HS-5 (cell line): ENCODE measurements at regions not wholly inside any gene's neighbourhood (a gene's known extent, or its start where the extent isn't known, plus 50 kb on each side); places are given as distances from the start of the nearest gene placed in this dataset.
"Not testable (repeated sequence)": the region's sequence is repeated elsewhere in the genome, so short reads cannot be mapped to it uniquely, and the experiment has no call there.

Source experiments
- DNase-seq: peaks from one replicate; pipeline ENCODE4 v3.0.0-alpha.2; 2012; ENCODE audit warnings: low read depth

GRCh38 chr6:43998592-43999243 is 128.5 kb downstream of the MRPL14 start:
- not testable (repeated sequence) for DNase-seq

- not testable (repeated sequence) for DNase-seq
These were observed 129.2 kb downstream of the MRPL14 start for GRCh38 chr6:43997990-43998585.

- no peak for DNase-seq
These were observed 129.9 kb downstream of the MRPL14 start for GRCh38 chr6:43997345-43997677.

- DNase-seq = no peak
These were observed 130.5 kb downstream of the MRPL14 start for GRCh38 chr6:43996618-43997344.

- no peak for DNase-seq
These were observed 132.1 kb downstream of the MRPL14 start for GRCh38 chr6:43995137-43995536.

- DNase-seq = no peak
These were observed 133.2 kb downstream of the MRPL14 start for GRCh38 chr6:43993881-43994523.

GRCh38 chr6:43992783-43993644 is 134.2 kb downstream of the MRPL14 start:
- DNase-seq = no peak

GRCh38 chr6:43992126-43992663 is 135.1 kb downstream of the MRPL14 start:
- DNase-seq = no peak

- DNase-seq = no peak
These were observed 136.3 kb downstream of the MRPL14 start for GRCh38 chr6:43990627-43991619.

- no peak for DNase-seq
These were observed 137.0 kb downstream of the MRPL14 start for GRCh38 chr6:43990275-43990626.

- no peak for DNase-seq
These were observed 137.6 kb downstream of the MRPL14 start for GRCh38 chr6:43989581-43990146.

- DNase-seq = no peak
These were observed 138.5 kb downstream of the MRPL14 start for GRCh38 chr6:43988801-43989200.

- no peak for DNase-seq
These were observed 139.3 kb downstream of the MRPL14 start for GRCh38 chr6:43987838-43988439.

GRCh38 chr6:43986177-43986825 is 141.0 kb downstream of the MRPL14 start:
- DNase-seq = no peak

GRCh38 chr6:43985329-43985728 is 141.9 kb downstream of the MRPL14 start:
- DNase-seq = no peak

GRCh38 chr6:43984442-43985321 is 142.6 kb downstream of the MRPL14 start:
- DNase-seq = no peak

GRCh38 chr6:43983632-43984031 is 143.6 kb downstream of the MRPL14 start:
- DNase-seq = no peak

- no peak for DNase-seq
These were observed 144.1 kb downstream of the MRPL14 start for GRCh38 chr6:43983191-43983590.
